ENCODE measurements at regions not wholly inside any gene's neighbourhood (a gene's known extent, or its start where the extent isn't known, plus 50 kb on each side); places are given as distances from the start of the nearest gene placed in this dataset.

DNA sequence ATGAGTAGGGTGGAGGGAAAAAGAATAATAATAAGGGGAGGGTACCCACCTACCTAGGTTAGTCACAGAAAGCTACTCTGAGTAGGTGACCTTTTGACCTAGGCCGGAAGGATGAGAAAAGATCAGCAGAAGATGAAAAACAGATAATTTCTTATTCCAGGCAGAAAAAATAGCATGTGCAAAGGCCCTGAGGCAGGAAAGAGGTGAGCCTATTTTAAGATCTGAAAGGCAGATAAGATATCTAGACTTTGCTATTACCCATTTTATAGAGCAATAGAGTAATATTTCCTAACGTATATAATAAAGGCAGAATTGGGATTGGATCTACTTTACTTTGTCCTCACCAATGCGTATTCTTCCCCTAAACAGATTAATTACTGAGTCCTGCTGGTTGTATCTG is 393.9 kb upstream of the MPDZ start:
- TF ChIP-seq CTCF (IDR thresholded peaks at IDR 0.05; ENCODE audit: low read depth, low read length): no peak
- no peak for DNase-seq (ENCODE audit: extremely low read depth, low read depth)

DNA sequence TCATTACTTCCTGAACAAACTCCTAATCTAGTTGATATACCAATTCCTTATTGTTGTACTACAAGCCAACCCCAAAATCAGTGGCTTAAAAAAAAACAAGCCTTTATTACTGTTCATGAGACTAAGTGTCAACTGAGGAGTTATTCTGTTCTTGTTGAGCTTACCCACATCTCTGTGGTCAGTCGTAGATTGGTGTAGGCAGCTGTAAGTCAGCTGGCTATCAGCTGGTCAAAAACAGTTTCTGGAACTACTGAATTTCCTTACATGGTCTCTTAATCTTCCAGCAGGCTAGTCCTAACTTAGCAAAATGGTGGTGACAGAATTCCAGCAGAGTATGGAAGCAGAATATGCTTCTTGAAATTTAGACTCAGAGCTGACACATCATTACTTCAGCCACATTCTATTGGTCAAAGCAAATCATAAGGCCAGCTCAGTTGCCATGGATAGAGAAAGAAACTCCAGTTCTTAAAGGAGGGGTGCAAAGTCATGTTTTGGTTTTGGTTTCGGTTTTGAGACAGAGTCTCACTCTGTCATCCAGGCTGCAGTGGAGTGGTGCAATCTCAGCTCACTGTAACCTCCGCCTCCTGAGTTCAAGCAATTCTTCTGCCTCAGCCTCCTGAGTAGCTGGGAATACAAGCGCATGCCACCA is 386.1 kb upstream of the MPDZ start:
- peak; percentile 3 for DNase-seq (ENCODE audit: extremely low read depth, low read depth)
- TF ChIP-seq CTCF (IDR thresholded peaks at IDR 0.05; ENCODE audit: low read depth, low read length): no peak

GRCh38 chr9:13661014-13661413 is 381.5 kb upstream of the MPDZ start:
- TF ChIP-seq CTCF (IDR thresholded peaks at IDR 0.05; ENCODE audit: low read depth, low read length): no peak
- DNase-seq (ENCODE audit: extremely low read depth, low read depth): no peak

GRCh38 chr9:13651969-13652663 is 372.6 kb upstream of the MPDZ start:
- no peak for DNase-seq (ENCODE audit: extremely low read depth, low read depth)
- TF ChIP-seq CTCF (IDR thresholded peaks at IDR 0.05; ENCODE audit: low read depth, low read length): no peak

DNA sequence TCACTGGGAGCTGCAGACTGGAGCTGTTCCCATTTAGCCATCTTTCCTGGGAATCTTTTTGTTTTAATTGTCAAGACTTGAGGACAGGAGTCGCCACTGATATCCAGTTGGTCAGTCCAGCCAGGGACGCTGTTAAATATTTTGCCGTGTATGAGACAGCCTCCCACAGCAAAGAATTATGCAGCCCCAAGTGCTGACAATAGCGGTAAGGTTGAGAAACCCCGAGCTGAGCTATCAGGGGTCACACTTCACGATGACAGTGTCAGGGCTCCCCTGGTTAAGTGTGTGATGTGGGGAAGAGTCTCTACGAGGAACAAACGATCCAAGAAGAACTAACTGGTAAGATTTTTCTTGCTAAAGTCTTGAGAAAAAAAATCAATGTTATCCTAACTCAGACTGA is 372.0 kb upstream of the MPDZ start:
- DNase-seq (ENCODE audit: extremely low read depth, low read depth): no peak
- no peak for TF ChIP-seq CTCF (IDR thresholded peaks at IDR 0.05; ENCODE audit: low read depth, low read length)

DNA sequence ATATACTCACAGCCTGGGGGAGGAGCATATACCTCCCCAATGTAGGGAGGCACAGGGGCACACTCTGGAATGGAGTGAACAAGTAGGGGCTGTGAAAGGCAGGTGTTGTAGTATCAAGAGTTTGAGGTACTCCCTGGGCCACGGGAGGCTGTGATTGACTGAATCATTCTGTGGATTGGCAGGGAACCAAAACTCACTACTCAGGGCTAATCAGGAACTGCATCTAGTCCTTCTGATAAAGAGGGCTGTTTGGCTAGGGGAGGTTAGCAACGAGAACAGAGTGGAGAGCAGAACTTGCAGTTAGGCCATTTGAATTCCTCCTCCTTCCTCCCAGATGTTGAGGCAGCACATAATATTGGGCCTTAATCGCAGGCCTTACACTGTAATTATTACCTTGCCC is 369.2 kb upstream of the MPDZ start:
- no peak for DNase-seq (ENCODE audit: extremely low read depth, low read depth)
- no peak for TF ChIP-seq CTCF (IDR thresholded peaks at IDR 0.05; ENCODE audit: low read depth, low read length)

GRCh38 chr9:13648068-13648467 is 368.6 kb upstream of the MPDZ start:
- no peak for DNase-seq (ENCODE audit: extremely low read depth, low read depth)
- TF ChIP-seq CTCF (IDR thresholded peaks at IDR 0.05; ENCODE audit: low read depth, low read length): no peak

All from AG09319 (cell line).